HCT116 (cell line): ENCODE measurements at regions not wholly inside any gene's neighbourhood (a gene's known extent, or its start where the extent isn't known, plus 50 kb on each side); places are given as distances from the start of the nearest gene placed in this dataset.

Source experiments
- CTCF ChIP-seq, 3 experiments: fragments of 200-600 bp in 1 of 3; sonication (generic) in 1 of 3; IDR thresholded peaks in 2 of 3; conservative IDR thresholded peaks in 1 of 3; 2 replicates each; pipeline ENCODE4 v1.5.1; 2012 to 2017; ENCODE audit warnings: low read depth in 2 of 3, low read length in 2 of 3, antibody characterized with exemption in 1 of 3, borderline replicate concordance in 1 of 3, control low read depth in 1 of 3, mild to moderate bottlenecking in 1 of 3, mixed read lengths in 1 of 3, mixed run types in 1 of 3, moderate library complexity in 1 of 3; ENCODE audit not compliant: insufficient read depth in 1 of 3
- ELF1 ChIP-seq: IDR thresholded peaks from 2 replicates; pipeline ENCODE4 v1.6.1; 2012; ENCODE audit warnings: low read depth, borderline replicate concordance
- EZH2phosphoT487 ChIP-seq: fragments of 200-600 bp; IDR thresholded peaks from 2 replicates; pipeline ENCODE4 v1.6.1; 2018; ENCODE audit warnings: antibody characterized with exemption, borderline replicate concordance
- POLR2A ChIP-seq: IDR thresholded peaks from 2 replicates; pipeline ENCODE4 v1.7.0; 2011; ENCODE audit warnings: borderline replicate concordance; ENCODE audit not compliant: insufficient read depth, insufficient read length; ENCODE audit errors: extremely low read depth
- POLR2AphosphoS5 ChIP-seq: IDR thresholded peaks from 2 replicates; pipeline ENCODE4 v1.6.1; 2011; ENCODE audit warnings: mild to moderate bottlenecking, low read depth, low read length, moderate library complexity
- SRF ChIP-seq: IDR thresholded peaks from 2 replicates; pipeline ENCODE4 v1.6.1; 2012; ENCODE audit warnings: low read depth
- YY1 ChIP-seq: IDR thresholded peaks from 2 replicates; pipeline ENCODE4 v1.6.1; 2011; ENCODE audit warnings: low read length, low read depth, moderate library complexity, mild to moderate bottlenecking; ENCODE audit not compliant: insufficient replicate concordance; ENCODE audit errors: extremely low read depth

GRCh38 chr7:68472688-68473087 lies 1125.6 kb upstream of the AUTS2 start:
- TF ChIP-seq POLR2A = no peak
- TF ChIP-seq CTCF (IDR thresholded peaks at IDR 0.05 in 2 of 3, conservative IDR thresholded peaks at IDR 0.05 in 1 of 3; ENCODE audit: borderline replicate concordance in 1 of 3, insufficient read depth in 1 of 3, low read depth in 2 of 3, low read length in 2 of 3) = no peak
- TF ChIP-seq POLR2AphosphoS5 = no peak
- no peak for TF ChIP-seq EZH2phosphoT487
- TF ChIP-seq SRF = no peak
- no peak for TF ChIP-seq YY1
- TF ChIP-seq ELF1 = no peak
